Keratinocyte (primary cell): ENCODE measurements at regions not wholly inside any gene's neighbourhood (a gene's known extent, or its start where the extent isn't known, plus 50 kb on each side); places are given as distances from the start of the nearest gene placed in this dataset.

Experiments
- DNase-seq: peaks from one replicate; pipeline ENCODE4 v3.0.0-alpha.2; 2011; ENCODE audit warnings: low read depth, missing footprints, low spot score
- FAIRE-seq: peaks from 2 replicates; lab custom pipeline; 2011; peaks lifted over from hg19 to GRCh38; lab: Jason Lieb, UNC
- H2AFZ ChIP-seq: 2 replicates; pipeline ENCODE4 v1.6.0; 2012; ENCODE audit warnings: low read length, control low read depth, inconsistent platforms; ENCODE audit not compliant: control insufficient read depth
- H3K27ac ChIP-seq: 2 replicates; pipeline ENCODE4 v1.5.1; 2011; ENCODE audit warnings: low read length; ENCODE audit not compliant: control insufficient read depth, insufficient read depth
- H3K27me3 ChIP-seq: 3 replicates; pipeline ENCODE4 v1.6.0; 2011; ENCODE audit warnings: low read length; ENCODE audit not compliant: control insufficient read depth, insufficient read depth; ENCODE audit errors: extremely low read depth
- H3K36me3 ChIP-seq, 2 experiments: 2 replicates in 1 of 2; 3 replicates in 1 of 2; pipeline ENCODE4 v1.5.1; 2011; ENCODE audit warnings: low read length in 2 of 2, mild to moderate bottlenecking in 1 of 2; ENCODE audit not compliant: control insufficient read depth in 2 of 2, insufficient read depth in 2 of 2; ENCODE audit errors: extremely low read depth in 1 of 2
- H3K4me1 ChIP-seq: 3 replicates; pipeline ENCODE4 v1.5.1; 2011; ENCODE audit warnings: low read length; ENCODE audit not compliant: control insufficient read depth, insufficient read depth; ENCODE audit errors: extremely low read depth
- H3K4me2 ChIP-seq: 3 replicates; pipeline ENCODE4 v1.6.0; 2011; ENCODE audit warnings: low read depth, low read length; ENCODE audit not compliant: control insufficient read depth, insufficient read depth; ENCODE audit errors: extremely low read depth
- H3K4me3 ChIP-seq, 3 experiments: fragments of 200-600 bp in 1 of 3; sonication (generic) in 1 of 3; 2 replicates in 2 of 3; 3 replicates in 1 of 3; pipeline ENCODE4 v1.5.1; 2011 to 2016; ENCODE audit warnings: low read length in 3 of 3, mild to moderate bottlenecking in 3 of 3, control low read depth in 2 of 3, inconsistent platforms in 1 of 3, low read depth in 1 of 3, mixed read lengths in 1 of 3, mixed run types in 1 of 3, moderate library complexity in 1 of 3; ENCODE audit not compliant: control insufficient read depth in 2 of 3, insufficient read depth in 2 of 3; ENCODE audit errors: extremely low read depth in 1 of 3
- H3K79me2 ChIP-seq: 2 replicates; pipeline ENCODE4 v1.6.0; 2012; ENCODE audit warnings: low read length; ENCODE audit not compliant: control insufficient read depth, insufficient read depth
- H3K9ac ChIP-seq: 3 replicates; pipeline ENCODE4 v1.6.0; 2011; ENCODE audit warnings: low read length; ENCODE audit not compliant: control insufficient read depth, insufficient read depth; ENCODE audit errors: extremely low read depth
- H3K9me1 ChIP-seq: 3 replicates; pipeline ENCODE4 v1.6.0; 2011; ENCODE audit warnings: low read length; ENCODE audit not compliant: control insufficient read depth, insufficient read depth; ENCODE audit errors: extremely low read depth
- H3K9me3 ChIP-seq: 2 replicates; pipeline ENCODE4 v1.5.1; 2012; ENCODE audit warnings: low read depth, low read length; ENCODE audit not compliant: control insufficient read depth
- H4K20me1 ChIP-seq: 3 replicates; pipeline ENCODE4 v1.6.0; 2011; ENCODE audit warnings: low read length; ENCODE audit not compliant: control insufficient read depth, insufficient read depth; ENCODE audit errors: extremely low read depth
- EZH2 ChIP-seq: IDR thresholded peaks from one replicate; pipeline ENCODE4 v1.6.1; 2012; ENCODE audit warnings: inconsistent platforms, mild to moderate bottlenecking, low read length, moderate library complexity
- dilution Hi-C: fragments of 300-500 bp; cut with MboI; formaldehyde crosslinking; loops from one replicate; pipeline ENCODE4 v1.7.0; 2020; ENCODE audit warnings: low sequenced_read_pairs; ENCODE audit not compliant: extremely low pct_ligation_motif_present
- TF ChIP-seq, protein P1 (sequence below), 3 experiments: IDR thresholded peaks in 1 of 3; conservative IDR thresholded peaks in 1 of 3; optimal IDR thresholded peaks in 1 of 3; 2 replicates in 2 of 3; 3 replicates in 1 of 3; pipeline versions ENCODE3 to v1.5.1; 2011; ENCODE audit warnings: low read length in 3 of 3, mild to moderate bottlenecking in 3 of 3, moderate library complexity in 2 of 3, control low read depth in 1 of 3, inconsistent platforms in 1 of 3; ENCODE audit not compliant: insufficient read depth in 2 of 3; ENCODE audit errors: extremely low read depth in 1 of 3

DNA sequence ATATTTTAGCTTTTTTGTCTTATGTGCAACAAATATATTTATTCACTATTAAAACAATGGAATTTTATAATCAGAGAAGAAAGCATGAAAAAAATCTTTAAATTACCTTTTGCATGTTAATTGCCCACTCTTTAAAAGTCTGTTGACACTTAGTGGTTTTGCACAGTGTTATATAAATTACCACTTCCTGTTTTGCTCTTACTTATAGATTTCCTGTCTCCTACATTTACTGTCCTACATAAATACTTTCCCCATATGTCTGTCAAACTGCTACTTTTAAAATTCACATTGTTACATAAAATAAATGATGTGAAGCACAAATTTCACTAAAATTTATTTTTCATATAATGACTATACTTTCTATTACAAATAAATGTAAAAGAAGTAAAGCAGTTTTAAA, 161.1 kb upstream of the NDST4 start:
- H2AFZ ChIP-seq, result no peak overlapping the region
- H3K4me2 ChIP-seq, result no peak overlapping the region
- no peak for FAIRE-seq
- DNase-seq, result no peak
- H3K36me3 ChIP-seq, result no peaks in the 10 kb centered on the region
- TF ChIP-seq EZH2, result no peak
- TF ChIP-seq, protein P1, sequence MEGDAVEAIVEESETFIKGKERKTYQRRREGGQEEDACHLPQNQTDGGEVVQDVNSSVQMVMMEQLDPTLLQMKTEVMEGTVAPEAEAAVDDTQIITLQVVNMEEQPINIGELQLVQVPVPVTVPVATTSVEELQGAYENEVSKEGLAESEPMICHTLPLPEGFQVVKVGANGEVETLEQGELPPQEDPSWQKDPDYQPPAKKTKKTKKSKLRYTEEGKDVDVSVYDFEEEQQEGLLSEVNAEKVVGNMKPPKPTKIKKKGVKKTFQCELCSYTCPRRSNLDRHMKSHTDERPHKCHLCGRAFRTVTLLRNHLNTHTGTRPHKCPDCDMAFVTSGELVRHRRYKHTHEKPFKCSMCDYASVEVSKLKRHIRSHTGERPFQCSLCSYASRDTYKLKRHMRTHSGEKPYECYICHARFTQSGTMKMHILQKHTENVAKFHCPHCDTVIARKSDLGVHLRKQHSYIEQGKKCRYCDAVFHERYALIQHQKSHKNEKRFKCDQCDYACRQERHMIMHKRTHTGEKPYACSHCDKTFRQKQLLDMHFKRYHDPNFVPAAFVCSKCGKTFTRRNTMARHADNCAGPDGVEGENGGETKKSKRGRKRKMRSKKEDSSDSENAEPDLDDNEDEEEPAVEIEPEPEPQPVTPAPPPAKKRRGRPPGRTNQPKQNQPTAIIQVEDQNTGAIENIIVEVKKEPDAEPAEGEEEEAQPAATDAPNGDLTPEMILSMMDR (optimal IDR thresholded peaks at IDR 0.05 in 1 of 3, IDR thresholded peaks at IDR 0.05 in 1 of 3, conservative IDR thresholded peaks at IDR 0.05 in 1 of 3; ENCODE audit: extremely low read depth in 1 of 3, insufficient read depth in 2 of 3, low read length in 3 of 3), result no peak
- no peaks in the 10 kb centered on the region for H3K27me3 ChIP-seq
- H4K20me1 ChIP-seq, result no peaks in the 10 kb centered on the region
- H3K9ac ChIP-seq, result no peak overlapping the region
- no peaks in the 10 kb centered on the region for H3K4me1 ChIP-seq
- dilution Hi-C loops, result no loop called here
- no peak overlapping the region for H3K4me3 ChIP-seq
- H3K9me1 ChIP-seq, result no peaks in the 10 kb centered on the region
- H3K79me2 ChIP-seq, result no peaks in the 10 kb centered on the region
- H3K27ac ChIP-seq, result no peak overlapping the region
- no peaks in the 10 kb centered on the region for H3K9me3 ChIP-seq

DNA sequence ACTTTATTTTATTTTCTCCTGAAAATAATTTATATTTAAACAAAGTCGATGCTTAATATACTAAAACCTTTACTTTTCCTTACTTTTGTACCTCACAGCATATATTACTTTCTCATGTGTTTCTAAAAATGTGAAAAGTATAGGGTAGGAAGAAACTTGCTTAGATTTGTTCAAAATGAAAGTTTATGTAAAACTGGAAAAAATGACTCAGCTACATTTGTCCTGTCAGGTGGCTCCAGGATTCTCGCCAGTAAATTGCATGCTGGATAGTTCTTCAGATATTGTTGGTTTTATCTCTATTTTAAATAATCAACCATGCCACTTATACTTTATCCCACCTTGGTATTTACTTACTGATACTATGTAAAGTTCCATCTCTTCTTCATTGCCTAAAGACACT, 159.2 kb upstream of the NDST4 start:
- no peaks in the 10 kb centered on the region for H3K36me3 ChIP-seq
- no peak overlapping the region for H2AFZ ChIP-seq
- FAIRE-seq (no peak), DNase-seq (no peak)
- H4K20me1 ChIP-seq, result no peaks in the 10 kb centered on the region
- H3K27ac ChIP-seq, result no peak overlapping the region
- no peaks in the 10 kb centered on the region for H3K9me3 ChIP-seq
- no peak for TF ChIP-seq EZH2
- TF ChIP-seq, protein P1 (optimal IDR thresholded peaks at IDR 0.05 in 1 of 3, IDR thresholded peaks at IDR 0.05 in 1 of 3, conservative IDR thresholded peaks at IDR 0.05 in 1 of 3; ENCODE audit: extremely low read depth in 1 of 3, insufficient read depth in 2 of 3, low read length in 3 of 3), result no peak
- H3K4me1 ChIP-seq, result no peaks in the 10 kb centered on the region
- H3K4me3 ChIP-seq, result no peak overlapping the region
- H3K27me3 ChIP-seq, result no peaks in the 10 kb centered on the region
- H3K9me1 ChIP-seq, result no peaks in the 10 kb centered on the region
- no peak overlapping the region for H3K4me2 ChIP-seq
- dilution Hi-C loops, result no loop called here
- no peak overlapping the region for H3K9ac ChIP-seq
- no peaks in the 10 kb centered on the region for H3K79me2 ChIP-seq
